Epithelial cell of esophagus (primary cell): ENCODE measurements at regions not wholly inside any gene's neighbourhood (a gene's known extent, or its start where the extent isn't known, plus 50 kb on each side); places are given as distances from the start of the nearest gene placed in this dataset.

Experiments
- DNase-seq: peaks from one replicate; pipeline ENCODE4 v3.0.0; 2010; ENCODE audit warnings: low read depth
- H3K4me3 ChIP-seq: 2 replicates; pipeline ENCODE4 v1.5.1; 2011; ENCODE audit warnings: mild to moderate bottlenecking, low read length, control low read depth
- CTCF ChIP-seq: IDR thresholded peaks from 2 replicates; pipeline ENCODE4 v1.5.1; 2011; ENCODE audit warnings: low read depth, mild to moderate bottlenecking, low read length, control low read depth, inconsistent platforms; ENCODE audit not compliant: insufficient read depth; ENCODE audit errors: missing control alignments

- TF ChIP-seq CTCF = no peak
- DNase-seq = no peak
- H3K4me3 ChIP-seq = no peak overlapping the region
Measured at GRCh38 chr7:53272081-53272480, 236.6 kb downstream of the POM121L12 start.

GRCh38 chr7:53281312-53281711 is 245.9 kb downstream of the POM121L12 start:
- no peak overlapping the region for H3K4me3 ChIP-seq
- DNase-seq = no peak
- TF ChIP-seq CTCF = no peak

- H3K4me3 ChIP-seq = no peak overlapping the region
- TF ChIP-seq CTCF = no peak
- no peak for DNase-seq
Measured at GRCh38 chr7:53292341-53292740, 256.9 kb downstream of the POM121L12 start.

GRCh38 chr7:53302496-53303246 is 267.2 kb downstream of the POM121L12 start:
- DNase-seq = no peak
- H3K4me3 ChIP-seq = no peak overlapping the region
- TF ChIP-seq CTCF = no peak

GRCh38 chr7:53303781-53304180 is 268.3 kb downstream of the POM121L12 start:
- H3K4me3 ChIP-seq = no peak overlapping the region
- no peak for TF ChIP-seq CTCF
- no peak for DNase-seq

GRCh38 chr7:53306846-53307245 is 271.4 kb downstream of the POM121L12 start:
- no peak overlapping the region for H3K4me3 ChIP-seq
- DNase-seq = peak; percentile 8
- no peak for TF ChIP-seq CTCF

- TF ChIP-seq CTCF = no peak
- DNase-seq = no peak
- no peak overlapping the region for H3K4me3 ChIP-seq
Measured at GRCh38 chr7:53311205-53311604, 275.8 kb downstream of the POM121L12 start.
